22Rv1 (cell line): ENCODE measurements at regions not wholly inside any gene's neighbourhood (a gene's known extent, or its start where the extent isn't known, plus 50 kb on each side); places are given as distances from the start of the nearest gene placed in this dataset.

Experiments
- CTCF ChIP-seq: fragments of 450-650 bp; IDR thresholded peaks from 2 replicates; pipeline ENCODE4 v1.5.1; 2017; ENCODE audit warnings: mild to moderate bottlenecking
- ZFX ChIP-seq: fragments of 450-650 bp; IDR thresholded peaks from 2 replicates; pipeline ENCODE4 v1.6.1; 2017; ENCODE audit warnings: antibody characterized with exemption, borderline replicate concordance

- TF ChIP-seq CTCF (no peak), ZFX (no peak)
These were observed 598.3 kb upstream of the JAG1 start for GRCh38 chr20:11271920-11272594.
